GM21825 (cell line): ENCODE measurements at regions not wholly inside any gene's neighbourhood (a gene's known extent, or its start where the extent isn't known, plus 50 kb on each side); places are given as distances from the start of the nearest gene placed in this dataset.

ENCODE experiments used
- ATAC-seq: cut with Tn5 transposase; IDR thresholded peaks from one replicate; pipeline ENCODE4 v1.9.1; 2021; ENCODE audit warnings: mild to moderate bottlenecking, moderate library complexity; ENCODE audit not compliant: unreplicated experiment

GRCh38 chr1:83773059-83773458, 225.9 kb downstream of the TTLL7 start:
- no peak for ATAC-seq

- ATAC-seq, result no peak
These were observed 228.6 kb downstream of the TTLL7 start for GRCh38 chr1:83770319-83770661.

- ATAC-seq, result no peak
These were observed 229.2 kb downstream of the TTLL7 start for GRCh38 chr1:83769594-83770318.

GRCh38 chr1:83769072-83769471, 229.9 kb downstream of the TTLL7 start:
- no peak for ATAC-seq

GRCh38 chr1:83766241-83766691, 232.7 kb downstream of the TTLL7 start:
- ATAC-seq, result no peak

- no peak for ATAC-seq
These were observed 233.8 kb downstream of the TTLL7 start for GRCh38 chr1:83765125-83765524.

GRCh38 chr1:83764209-83764608, 234.7 kb downstream of the TTLL7 start:
- no peak for ATAC-seq

GRCh38 chr1:83763361-83764095, 235.4 kb downstream of the TTLL7 start:
- no peak for ATAC-seq

- ATAC-seq, result no peak
These were observed 236.5 kb downstream of the TTLL7 start for GRCh38 chr1:83762416-83762815.

GRCh38 chr1:83762039-83762365, 236.9 kb downstream of the TTLL7 start:
- ATAC-seq, result no peak

- ATAC-seq, result peak; percentile 100
These were observed 237.5 kb downstream of the TTLL7 start for GRCh38 chr1:83761167-83762038.

- peak; percentile 16 for ATAC-seq
These were observed 238.5 kb downstream of the TTLL7 start for GRCh38 chr1:83760226-83761021.

- no peak for ATAC-seq
These were observed 241.8 kb downstream of the TTLL7 start for GRCh38 chr1:83756984-83757717.

- no peak for ATAC-seq
These were observed 247.3 kb downstream of the TTLL7 start for GRCh38 chr1:83751602-83752001.

GRCh38 chr1:83750201-83750600, 248.7 kb downstream of the TTLL7 start:
- ATAC-seq, result no peak

GRCh38 chr1:83747853-83748482, 251.0 kb downstream of the TTLL7 start:
- no peak for ATAC-seq

- peak; percentile 76 for ATAC-seq
These were observed 252.7 kb downstream of the TTLL7 start for GRCh38 chr1:83746234-83746633.

- no peak for ATAC-seq
These were observed 256.5 kb downstream of the TTLL7 start for GRCh38 chr1:83742446-83742845.

- no peak for ATAC-seq
These were observed 257.2 kb downstream of the TTLL7 start for GRCh38 chr1:83741770-83742169.

- no peak for ATAC-seq
These were observed 257.6 kb downstream of the TTLL7 start for GRCh38 chr1:83741348-83741747.
